WTC11 (cell line): ENCODE measurements at regions not wholly inside any gene's neighbourhood (a gene's known extent, or its start where the extent isn't known, plus 50 kb on each side); places are given as distances from the start of the nearest gene placed in this dataset.

ENCODE experiments used
- ATAC-seq: fragments of 200-7000 bp; cut with Tn5 transposase; 2 replicates; pipeline ENCODE4 v1.10.0; 2021; ENCODE audit warnings: mild to moderate bottlenecking, moderate library complexity
- CTCF ChIA-PET: fragments of 300-600 bp; sonication (Branson Sonifier 250); formaldehyde crosslinking; loops from one replicate; lab custom pipeline; 2021; ENCODE audit warnings: antibody characterized with exemption; lab: Charles Lee
- POLR2A ChIA-PET: fragments of 350-600 bp; sonication (Branson Sonifier 250); formaldehyde crosslinking; loops from one replicate; lab custom pipeline; 2021; ENCODE audit warnings: antibody characterized with exemption; lab: Charles Lee
- DNase-seq: peaks from one replicate; pipeline ENCODE4 v3.0.0; 2021; ENCODE audit warnings: low spot score
- H3K27ac Mint-ChIP-seq: 2 replicates; pipeline ENCODE4 v1.8.0; 2021; ENCODE audit warnings: mixed read lengths
- H3K27me3 Mint-ChIP-seq: 2 replicates; pipeline ENCODE4 v1.8.0; 2021; ENCODE audit warnings: low read depth, mild to moderate bottlenecking, moderate library complexity, mixed read lengths
- H3K36me3 Mint-ChIP-seq: 2 replicates; pipeline ENCODE4 v1.8.0; 2021; ENCODE audit warnings: mixed read lengths
- H3K4me1 Mint-ChIP-seq: 2 replicates; pipeline ENCODE4 v1.8.0; 2022; ENCODE audit warnings: mixed read lengths
- H3K4me3 Mint-ChIP-seq: 2 replicates; pipeline ENCODE4 v1.8.0; 2021; ENCODE audit warnings: mild to moderate bottlenecking, moderate library complexity, mixed read lengths
- H3K9me3 Mint-ChIP-seq: 2 replicates; pipeline ENCODE4 v1.8.0; 2021; ENCODE audit warnings: mixed read lengths
- ATF2 ChIP-seq: sonication (generic); formaldehyde crosslinking; IDR thresholded peaks from 2 replicates; pipeline ENCODE4 v1.8.1; 2022; ENCODE audit warnings: low read depth, missing genetic modification reagents, borderline replicate concordance
- CBFB ChIP-seq: sonication (generic); formaldehyde crosslinking; IDR thresholded peaks from 2 replicates; pipeline ENCODE4 v1.8.1; 2022; ENCODE audit warnings: mild to moderate bottlenecking, low read depth, missing genetic modification reagents
- MAX ChIP-seq: sonication (generic); formaldehyde crosslinking; IDR thresholded peaks from 2 replicates; pipeline ENCODE4 v1.8.0; 2022; ENCODE audit warnings: mild to moderate bottlenecking, missing genetic modification reagents
- MXD4 ChIP-seq: fragments of 250-450 bp; sonication (Bioruptor Pico); IDR thresholded peaks from 2 replicates; pipeline ENCODE4 v1.8.0; 2021; ENCODE audit warnings: mild to moderate bottlenecking, moderate library complexity, borderline replicate concordance
- NR2C2 ChIP-seq: sonication (generic); formaldehyde crosslinking; IDR thresholded peaks from 2 replicates; pipeline ENCODE4 v1.8.0; 2022; ENCODE audit warnings: mild to moderate bottlenecking, missing genetic modification reagents
- NR3C1 ChIP-seq: sonication (generic); formaldehyde crosslinking; conservative IDR thresholded peaks from 2 replicates; pipeline ENCODE4 v1.8.1; 2023; ENCODE audit warnings: low read depth, mild to moderate bottlenecking, missing genetic modification reagents
- PREB ChIP-seq: sonication (generic); formaldehyde crosslinking; IDR thresholded peaks from 2 replicates; pipeline ENCODE4 v1.8.1; 2022; ENCODE audit warnings: mild to moderate bottlenecking, missing genetic modification reagents, moderate library complexity, borderline replicate concordance
- RORB ChIP-seq: fragments of 250-450 bp; sonication (Bioruptor Pico); IDR thresholded peaks from 2 replicates; pipeline ENCODE4 v1.9.0; 2021; ENCODE audit warnings: mild to moderate bottlenecking
- STAT6 ChIP-seq: sonication (generic); formaldehyde crosslinking; conservative IDR thresholded peaks from 2 replicates; pipeline ENCODE4 v1.8.1; 2023; ENCODE audit warnings: mild to moderate bottlenecking, low read depth, missing genetic modification reagents, moderate library complexity
- ZNF121 ChIP-seq: sonication (generic); formaldehyde crosslinking; IDR thresholded peaks from 2 replicates; pipeline ENCODE4 v1.8.0; 2023; ENCODE audit warnings: missing genetic modification reagents
- ZNF219 ChIP-seq: sonication (generic); formaldehyde crosslinking; IDR thresholded peaks from 2 replicates; pipeline ENCODE4 v1.8.0; 2023; ENCODE audit warnings: missing genetic modification reagents, mild to moderate bottlenecking, borderline replicate concordance
- ZNF263 ChIP-seq: sonication (generic); formaldehyde crosslinking; IDR thresholded peaks from 2 replicates; pipeline ENCODE4 v1.8.1; 2022; ENCODE audit warnings: low read depth, mild to moderate bottlenecking, moderate library complexity, missing genetic modification reagents
- ZNF281 ChIP-seq: sonication (generic); formaldehyde crosslinking; IDR thresholded peaks from 2 replicates; pipeline ENCODE4 v1.8.0; 2023; ENCODE audit warnings: mild to moderate bottlenecking, missing genetic modification reagents
- ZNF423 ChIP-seq: fragments of 250-450 bp; sonication (Bioruptor Pico); IDR thresholded peaks from 2 replicates; pipeline ENCODE4 v2.1.2; 2022; ENCODE audit warnings: mild to moderate bottlenecking, moderate library complexity
- TF ChIP-seq, protein P1 (sequence below): sonication (generic); formaldehyde crosslinking; IDR thresholded peaks from 2 replicates; pipeline ENCODE4 v1.8.0; 2023; ENCODE audit warnings: missing genetic modification reagents
- TF ChIP-seq, protein P2 (sequence below): sonication (generic); formaldehyde crosslinking; IDR thresholded peaks from 2 replicates; pipeline ENCODE4 v1.8.0; 2022; ENCODE audit warnings: mild to moderate bottlenecking, missing genetic modification reagents

GRCh38 chr18:60248336-60249330, 123.9 kb downstream of the MC4R start (continued):
- no peak for TF ChIP-seq ZNF121 (CRISPR knock-in tag)
- TF ChIP-seq CBFB (CRISPR knock-in tag) = no peak
- TF ChIP-seq PREB = no peak
- TF ChIP-seq STAT6 (CRISPR knock-in tag) = no peak
- no peak for TF ChIP-seq ZNF263 (CRISPR knock-in tag)
- no peak for TF ChIP-seq ZNF219 (CRISPR knock-in tag)

GRCh38 chr18:60247103-60247502, 125.5 kb downstream of the MC4R start:
- CTCF ChIA-PET = no interaction called here
- Mint-ChIP-seq H3K4me3 (no peak overlapping the region), H3K27me3 (no peaks in the 10 kb centered on the region)
- TF ChIP-seq NR2C2 (CRISPR knock-in tag) (no peak), RORB (CRISPR knock-in tag) (no peak), MXD4 (CRISPR knock-in tag) (no peak), CBFB (CRISPR knock-in tag) (no peak), NR3C1 (CRISPR knock-in tag) (no peak), STAT6 (CRISPR knock-in tag) (no peak), ZNF281 (CRISPR knock-in tag) (no peak), MAX (no peak), ATF2 (CRISPR knock-in tag) (no peak), ZNF423 (CRISPR knock-in tag) (no peak), PREB (no peak)
- TF ChIP-seq, protein P1, sequence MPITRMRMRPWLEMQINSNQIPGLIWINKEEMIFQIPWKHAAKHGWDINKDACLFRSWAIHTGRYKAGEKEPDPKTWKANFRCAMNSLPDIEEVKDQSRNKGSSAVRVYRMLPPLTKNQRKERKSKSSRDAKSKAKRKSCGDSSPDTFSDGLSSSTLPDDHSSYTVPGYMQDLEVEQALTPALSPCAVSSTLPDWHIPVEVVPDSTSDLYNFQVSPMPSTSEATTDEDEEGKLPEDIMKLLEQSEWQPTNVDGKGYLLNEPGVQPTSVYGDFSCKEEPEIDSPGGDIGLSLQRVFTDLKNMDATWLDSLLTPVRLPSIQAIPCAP (CRISPR knock-in tag) = no peak
- TF ChIP-seq, protein P2, sequence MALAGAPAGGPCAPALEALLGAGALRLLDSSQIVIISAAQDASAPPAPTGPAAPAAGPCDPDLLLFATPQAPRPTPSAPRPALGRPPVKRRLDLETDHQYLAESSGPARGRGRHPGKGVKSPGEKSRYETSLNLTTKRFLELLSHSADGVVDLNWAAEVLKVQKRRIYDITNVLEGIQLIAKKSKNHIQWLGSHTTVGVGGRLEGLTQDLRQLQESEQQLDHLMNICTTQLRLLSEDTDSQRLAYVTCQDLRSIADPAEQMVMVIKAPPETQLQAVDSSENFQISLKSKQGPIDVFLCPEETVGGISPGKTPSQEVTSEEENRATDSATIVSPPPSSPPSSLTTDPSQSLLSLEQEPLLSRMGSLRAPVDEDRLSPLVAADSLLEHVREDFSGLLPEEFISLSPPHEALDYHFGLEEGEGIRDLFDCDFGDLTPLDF (CRISPR knock-in tag) = no peak
- TF ChIP-seq, all 79 proteins: peak for 0
- H3K36me3 Mint-ChIP-seq = no peaks in the 10 kb centered on the region
- 0 out of 2 replicates have a peak, but pooled peaks cover 6% of the 10 kb centered on the region for H3K4me1 Mint-ChIP-seq
- H3K9me3 Mint-ChIP-seq = no peaks in the 10 kb centered on the region
- POLR2A ChIA-PET = no interaction called here
- DNase-seq (no peak), ATAC-seq (no peak)
- no peak overlapping the region for H3K27ac Mint-ChIP-seq
